Mesothelial cell of epicardium (in vitro differentiated cells): ENCODE measurements at regions not wholly inside any gene's neighbourhood (a gene's known extent, or its start where the extent isn't known, plus 50 kb on each side); places are given as distances from the start of the nearest gene placed in this dataset.
"Not testable (repeated sequence)": the region's sequence is repeated elsewhere in the genome, so short reads cannot be mapped to it uniquely, and the experiment has no call there.

Experiments used
- DNase-seq, 2 experiments: peaks; one replicate each; pipeline ENCODE4 v3.0.0; 2021; ENCODE audit warnings: low spot score in 2 of 2; ENCODE audit not compliant: unreplicated experiment in 2 of 2
- H3K27ac Mint-ChIP-seq: 2 replicates; pipeline ENCODE4 v1.8.0; 2021; ENCODE audit warnings: mixed read lengths
- H3K27me3 Mint-ChIP-seq: 2 replicates; pipeline ENCODE4 v1.8.0; 2021; ENCODE audit warnings: low read depth, mixed read lengths
- H3K36me3 Mint-ChIP-seq: 2 replicates; pipeline ENCODE4 v1.8.0; 2021; ENCODE audit warnings: mixed read lengths
- H3K4me1 Mint-ChIP-seq: 2 replicates; pipeline ENCODE4 v1.8.0; 2021; ENCODE audit warnings: mixed read lengths
- H3K4me3 Mint-ChIP-seq: 2 replicates; pipeline ENCODE4 v1.8.0; 2021; ENCODE audit warnings: mild to moderate bottlenecking, moderate library complexity, mixed read lengths
- H3K9me3 Mint-ChIP-seq: 2 replicates; pipeline ENCODE4 v1.8.0; 2021; ENCODE audit warnings: mixed read lengths
- CTCF ChIP-seq: fragments of 200-600 bp; sonication (generic); IDR thresholded peaks from one replicate; pipeline ENCODE4 v1.5.0; 2021; ENCODE audit warnings: antibody characterized with exemption; ENCODE audit not compliant: unreplicated experiment

- peaks cover 16% of the 10 kb centered on the region for H3K27me3 Mint-ChIP-seq
- no peaks in the 10 kb centered on the region for H3K36me3 Mint-ChIP-seq
- peaks cover 21% of the 10 kb centered on the region for H3K9me3 Mint-ChIP-seq
- no peak for DNase-seq
- no peaks in the 10 kb centered on the region for H3K4me1 Mint-ChIP-seq
- H3K27ac Mint-ChIP-seq = no peak overlapping the region
- no peak for TF ChIP-seq CTCF
- H3K4me3 Mint-ChIP-seq = no peak overlapping the region
Measured at GRCh38 chr10:46169736-46170135, 117.1 kb upstream of the ANTXRL start.

GRCh38 chr10:46170789-46171188 lies 116.0 kb upstream of the ANTXRL start:
- Mint-ChIP-seq H3K4me1 (no peaks in the 10 kb centered on the region), H3K27me3 (peaks cover 19% of the 10 kb centered on the region), H3K4me3 (no peak overlapping the region), H3K27ac (no peak overlapping the region), H3K36me3 (no peaks in the 10 kb centered on the region), H3K9me3 (peaks cover 21% of the 10 kb centered on the region)
- TF ChIP-seq CTCF = no peak
- DNase-seq = no peak

GRCh38 chr10:46171661-46172060 lies 115.1 kb upstream of the ANTXRL start:
- Mint-ChIP-seq H3K27ac (no peak overlapping the region), H3K4me1 (no peaks in the 10 kb centered on the region), H3K9me3 (peaks cover 21% of the 10 kb centered on the region), H3K36me3 (no peaks in the 10 kb centered on the region), H3K27me3 (peaks cover 22% of the 10 kb centered on the region), H3K4me3 (no peak overlapping the region)
- TF ChIP-seq CTCF = no peak
- DNase-seq = no peak

GRCh38 chr10:46175296-46175695 lies 111.5 kb upstream of the ANTXRL start:
- Mint-ChIP-seq H3K27ac (no peak overlapping the region), H3K4me1 (no peaks in the 10 kb centered on the region), H3K36me3 (no peaks in the 10 kb centered on the region), H3K27me3 (peaks cover 20% of the 10 kb centered on the region), H3K9me3 (peaks cover 5% of the 10 kb centered on the region), H3K4me3 (no peak overlapping the region)
- no peak for DNase-seq
- TF ChIP-seq CTCF = no peak

GRCh38 chr10:46175831-46176230 lies 111.0 kb upstream of the ANTXRL start:
- Mint-ChIP-seq H3K27ac (no peak overlapping the region), H3K27me3 (peaks cover 20% of the 10 kb centered on the region), H3K4me1 (no peaks in the 10 kb centered on the region), H3K4me3 (no peak overlapping the region), H3K9me3 (peaks cover 1% of the 10 kb centered on the region), H3K36me3 (no peaks in the 10 kb centered on the region)
- TF ChIP-seq CTCF = no peak
- DNase-seq = no peak

- not testable (repeated sequence) for H3K9me3 Mint-ChIP-seq, H3K4me1 Mint-ChIP-seq, H3K4me3 Mint-ChIP-seq, H3K27ac Mint-ChIP-seq, H3K36me3 Mint-ChIP-seq, DNase-seq
- H3K27me3 Mint-ChIP-seq = peaks cover 24% of the 10 kb centered on the region
Measured at GRCh38 chr10:46187431-46187830, 99.4 kb upstream of the ANTXRL start.
